ENCODE measurements at regions not wholly inside any gene's neighbourhood (a gene's known extent, or its start where the extent isn't known, plus 50 kb on each side); places are given as distances from the start of the nearest gene placed in this dataset.

DNA sequence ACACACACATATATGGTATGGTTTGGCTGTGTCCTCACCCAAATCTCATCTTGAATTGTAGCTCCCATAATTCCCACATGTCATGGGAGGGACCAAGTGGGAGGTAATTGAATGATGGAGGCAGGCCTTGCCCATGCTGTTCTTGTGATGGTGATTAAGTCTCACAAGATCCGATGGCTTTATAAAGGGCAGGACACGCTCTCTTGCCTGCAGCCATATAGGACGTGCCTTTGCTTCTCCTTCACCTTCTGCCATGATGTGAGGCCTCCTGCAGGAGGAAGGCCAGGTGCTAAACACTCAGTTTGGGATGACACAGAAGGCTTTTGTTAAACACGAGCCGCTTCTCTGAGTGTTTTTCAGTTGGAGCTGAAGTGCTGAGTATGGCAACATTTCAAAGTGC lies 205.3 kb upstream of the KLF6 start:
- Histone ChIP-seq H3K4me1 (no peaks in the 10 kb centered on the region), H3K9me3 (replicated peaks) (no peaks in the 10 kb centered on the region), H3K27me3 (no peaks in the 10 kb centered on the region), H3K4me3 (no peak overlapping the region), H3K27ac (no peak overlapping the region), H3K36me3 (no peaks in the 10 kb centered on the region)
- DNase-seq: no peak

DNA sequence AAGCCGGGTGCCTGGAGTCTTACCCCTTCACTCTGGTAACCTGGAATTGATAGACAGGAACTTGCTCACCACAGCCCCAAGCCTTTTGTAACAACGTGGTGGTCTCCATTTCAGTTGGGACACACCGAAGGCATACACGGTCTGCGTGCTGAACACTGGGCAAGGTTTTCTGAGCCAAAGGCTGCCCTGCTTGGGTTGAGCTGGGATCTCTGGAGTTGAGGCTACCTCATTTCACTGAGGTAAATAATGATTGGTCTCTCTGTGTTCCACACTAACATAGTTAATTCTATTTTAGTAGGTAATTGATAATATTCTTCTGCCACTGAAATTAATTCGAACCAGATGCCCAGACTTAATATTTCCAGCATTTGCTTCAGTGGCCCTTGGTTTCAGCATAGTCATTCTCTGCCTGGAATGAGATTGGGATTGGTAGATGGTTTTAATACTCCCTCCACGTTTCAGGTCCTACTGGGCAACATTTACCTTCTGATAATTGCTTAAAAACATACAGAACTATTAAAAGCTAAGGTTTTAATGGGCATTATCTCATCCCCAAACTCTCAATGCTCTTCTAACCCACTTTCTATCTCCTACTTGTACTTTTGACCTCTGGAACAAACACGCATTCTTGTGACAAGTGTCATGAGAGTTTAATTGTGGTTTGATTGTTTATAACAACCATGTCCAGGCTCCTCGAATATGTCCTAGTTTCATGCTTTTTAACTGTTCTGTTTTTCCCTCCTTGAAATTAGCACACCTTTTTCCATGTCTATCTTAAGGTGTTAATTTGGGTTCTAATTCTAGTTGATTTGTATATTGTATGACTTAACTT lies 202.3 kb upstream of the KLF6 start:
- no peaks in the 10 kb centered on the region for H3K36me3 ChIP-seq
- no peaks in the 10 kb centered on the region for H3K9me3 ChIP-seq (replicated peaks)
- no peak overlapping the region for H3K4me3 ChIP-seq
- no peak for DNase-seq
- H3K27me3 ChIP-seq: no peaks in the 10 kb centered on the region
- no peaks in the 10 kb centered on the region for H3K4me1 ChIP-seq
- no peak overlapping the region for H3K27ac ChIP-seq

GRCh38 chr10:3986493-3987142 lies 201.6 kb upstream of the KLF6 start:
- no peak overlapping the region for H3K27ac ChIP-seq
- H3K9me3 ChIP-seq (replicated peaks): no peaks in the 10 kb centered on the region
- no peak for DNase-seq

DNA sequence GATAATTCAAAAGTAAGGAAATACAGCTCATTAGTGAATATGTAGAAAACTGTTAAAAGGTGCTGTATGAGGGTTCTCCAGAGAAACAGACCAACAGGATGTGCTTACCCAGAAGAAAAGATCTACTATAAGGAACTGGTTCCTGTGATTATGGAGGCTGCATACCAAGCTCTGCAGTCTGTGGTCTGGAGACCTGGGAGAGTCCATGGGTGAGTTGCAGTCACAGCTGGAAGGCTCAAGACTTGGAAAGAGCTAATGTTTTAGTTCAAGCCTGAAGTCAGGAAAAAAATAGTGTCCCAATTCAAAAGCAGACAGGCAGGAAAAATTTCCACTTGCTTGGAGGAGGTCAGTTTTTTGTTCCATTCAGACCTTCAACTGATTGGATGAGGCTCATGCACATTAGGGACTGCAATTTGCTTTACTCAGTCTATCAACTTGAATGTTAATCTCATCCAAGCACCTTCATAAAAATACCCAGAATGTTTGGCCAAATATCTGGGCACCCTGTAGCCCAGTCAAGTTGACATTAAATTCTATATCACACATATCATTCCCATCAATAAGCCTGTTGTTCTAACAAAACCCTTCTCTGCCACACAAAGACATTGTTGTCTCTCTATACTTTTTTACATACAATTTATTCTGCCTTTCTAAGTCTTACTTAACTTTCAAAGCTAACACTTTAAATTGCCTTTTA lies 197.9 kb upstream of the KLF6 start:
- Histone ChIP-seq H3K9me3 (replicated peaks) (no peaks in the 10 kb centered on the region), H3K27me3 (no peaks in the 10 kb centered on the region), H3K36me3 (no peaks in the 10 kb centered on the region), H3K27ac (no peak overlapping the region), H3K4me1 (no peaks in the 10 kb centered on the region), H3K4me3 (no peak overlapping the region)
- no peak for DNase-seq

More at GRCh38 chr10:3986493-3987142, 201.6 kb upstream of the KLF6 start:
- Histone ChIP-seq H3K4me3 (no peak overlapping the region), H3K4me1 (no peaks in the 10 kb centered on the region), H3K27me3 (no peaks in the 10 kb centered on the region), H3K36me3 (no peaks in the 10 kb centered on the region)

GRCh38 chr10:3981300-3981699 lies 196.3 kb upstream of the KLF6 start:
- Histone ChIP-seq H3K27me3 (no peaks in the 10 kb centered on the region), H3K9me3 (replicated peaks) (no peaks in the 10 kb centered on the region), H3K27ac (no peak overlapping the region), H3K36me3 (no peaks in the 10 kb centered on the region), H3K4me1 (no peaks in the 10 kb centered on the region), H3K4me3 (no peak overlapping the region)
- no peak for DNase-seq

DNA sequence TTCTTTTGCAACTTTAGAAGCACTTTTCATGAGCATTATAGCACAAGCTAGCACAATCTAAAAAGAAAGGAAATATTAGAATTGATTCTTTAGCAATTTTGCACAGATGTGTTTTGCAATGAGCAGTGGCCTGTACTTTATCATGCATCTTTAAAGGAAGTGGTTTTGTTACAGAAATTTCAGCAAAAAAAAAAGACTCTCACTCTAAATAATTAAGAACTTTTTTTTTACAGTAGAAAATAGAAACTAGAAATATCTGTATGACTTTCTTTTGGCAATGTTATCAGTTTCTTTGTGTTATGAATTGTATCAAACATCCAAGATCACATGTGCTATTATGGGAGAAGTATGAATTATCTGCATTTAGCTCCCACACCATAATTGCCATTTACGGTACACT lies 195.7 kb upstream of the KLF6 start:
- Histone ChIP-seq H3K4me3 (no peak overlapping the region), H3K27me3 (no peaks in the 10 kb centered on the region), H3K4me1 (no peaks in the 10 kb centered on the region), H3K36me3 (no peaks in the 10 kb centered on the region), H3K27ac (no peak overlapping the region), H3K9me3 (replicated peaks) (no peaks in the 10 kb centered on the region)
- no peak for DNase-seq

GRCh38 chr10:3980144-3980543 lies 195.1 kb upstream of the KLF6 start:
- no peak for DNase-seq
- Histone ChIP-seq H3K27ac (no peak overlapping the region), H3K9me3 (replicated peaks) (no peaks in the 10 kb centered on the region), H3K4me3 (no peak overlapping the region), H3K4me1 (no peaks in the 10 kb centered on the region), H3K27me3 (no peaks in the 10 kb centered on the region), H3K36me3 (no peaks in the 10 kb centered on the region)

DNA sequence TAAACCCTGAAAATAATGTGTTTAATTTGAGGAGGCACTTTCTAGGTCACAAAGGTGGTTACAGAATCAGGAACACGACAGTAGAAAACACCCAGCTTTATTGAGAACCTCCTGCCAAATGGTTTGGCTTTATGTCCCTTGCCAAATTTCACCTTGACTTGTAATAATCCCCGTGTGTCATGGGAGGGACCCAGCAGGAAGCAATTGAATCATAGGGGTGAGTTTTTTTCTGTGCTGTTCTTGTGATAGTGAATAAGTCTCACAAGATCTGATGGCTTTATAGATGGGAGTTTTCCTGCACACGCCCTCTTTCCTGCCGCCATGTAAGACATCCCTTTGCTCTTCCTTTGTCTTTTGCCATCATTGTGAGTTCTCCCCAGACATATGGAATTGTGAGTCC lies 193.8 kb upstream of the KLF6 start:
- no peaks in the 10 kb centered on the region for H3K27me3 ChIP-seq
- H3K4me1 ChIP-seq: no peaks in the 10 kb centered on the region
- DNase-seq: no peak
- H3K4me3 ChIP-seq: no peak overlapping the region
- H3K36me3 ChIP-seq: no peaks in the 10 kb centered on the region
- H3K27ac ChIP-seq: no peak overlapping the region
- H3K9me3 ChIP-seq (replicated peaks): no peaks in the 10 kb centered on the region

DNA sequence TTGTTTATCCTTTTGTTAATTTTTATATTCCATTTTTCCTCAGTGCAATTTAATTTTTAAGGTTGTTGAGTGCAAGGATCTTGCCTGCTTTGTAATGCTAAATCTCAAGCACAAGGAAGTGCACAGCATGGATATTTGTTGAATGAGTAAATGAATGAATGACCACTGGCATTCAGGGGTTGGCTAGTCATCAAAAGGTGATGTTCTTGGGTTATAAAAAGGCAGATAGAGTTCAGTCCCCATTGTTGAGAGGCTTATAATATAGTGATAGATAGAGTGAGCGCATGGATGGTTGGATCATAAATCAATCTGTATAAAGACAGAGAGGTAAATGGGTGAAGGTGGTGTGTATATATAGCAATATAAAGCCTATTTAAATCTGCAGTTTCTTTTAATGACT lies 193.2 kb upstream of the KLF6 start:
- Histone ChIP-seq H3K9me3 (replicated peaks) (no peaks in the 10 kb centered on the region), H3K4me1 (no peaks in the 10 kb centered on the region), H3K4me3 (no peak overlapping the region), H3K27me3 (no peaks in the 10 kb centered on the region), H3K27ac (no peak overlapping the region), H3K36me3 (no peaks in the 10 kb centered on the region)
- DNase-seq: no peak

DNA sequence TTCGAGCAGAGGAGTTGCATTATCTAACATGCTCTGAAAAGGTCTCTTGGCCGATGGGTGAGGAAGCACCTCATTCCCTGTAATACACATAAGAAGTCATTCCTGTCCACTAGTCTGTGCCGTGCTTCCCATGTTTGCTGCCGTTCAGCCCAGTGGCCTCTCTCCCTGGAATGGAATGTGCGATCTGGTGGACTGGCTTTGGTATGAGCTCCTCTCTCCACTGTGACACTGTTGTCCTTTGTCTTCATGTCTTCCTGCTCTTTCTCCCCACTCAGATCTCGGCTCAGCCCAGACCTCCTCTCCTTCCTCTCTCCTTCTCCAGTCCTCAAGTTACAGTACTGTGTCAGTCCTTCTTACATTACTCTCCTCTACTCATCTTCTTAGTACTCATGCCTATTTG lies 192.8 kb upstream of the KLF6 start:
- Histone ChIP-seq H3K4me3 (no peak overlapping the region), H3K27ac (no peak overlapping the region), H3K36me3 (no peaks in the 10 kb centered on the region), H3K27me3 (no peaks in the 10 kb centered on the region), H3K4me1 (no peaks in the 10 kb centered on the region), H3K9me3 (replicated peaks) (no peaks in the 10 kb centered on the region)
- no peak for DNase-seq

- H3K27ac ChIP-seq: no peak overlapping the region
- no peaks in the 10 kb centered on the region for H3K4me1 ChIP-seq
- H3K36me3 ChIP-seq: no peaks in the 10 kb centered on the region
- no peaks in the 10 kb centered on the region for H3K27me3 ChIP-seq
- DNase-seq: no peak
- H3K4me3 ChIP-seq: no peak overlapping the region
- H3K9me3 ChIP-seq (replicated peaks): no peaks in the 10 kb centered on the region
Observed at GRCh38 chr10:3976718-3977117, 191.7 kb upstream of the KLF6 start.

- Histone ChIP-seq H3K27ac (no peak overlapping the region), H3K4me3 (no peak overlapping the region), H3K9me3 (replicated peaks) (no peaks in the 10 kb centered on the region), H3K36me3 (no peaks in the 10 kb centered on the region), H3K27me3 (no peaks in the 10 kb centered on the region), H3K4me1 (no peaks in the 10 kb centered on the region)
- no peak for DNase-seq
Observed at GRCh38 chr10:3976171-3976570, 191.2 kb upstream of the KLF6 start.

DNA sequence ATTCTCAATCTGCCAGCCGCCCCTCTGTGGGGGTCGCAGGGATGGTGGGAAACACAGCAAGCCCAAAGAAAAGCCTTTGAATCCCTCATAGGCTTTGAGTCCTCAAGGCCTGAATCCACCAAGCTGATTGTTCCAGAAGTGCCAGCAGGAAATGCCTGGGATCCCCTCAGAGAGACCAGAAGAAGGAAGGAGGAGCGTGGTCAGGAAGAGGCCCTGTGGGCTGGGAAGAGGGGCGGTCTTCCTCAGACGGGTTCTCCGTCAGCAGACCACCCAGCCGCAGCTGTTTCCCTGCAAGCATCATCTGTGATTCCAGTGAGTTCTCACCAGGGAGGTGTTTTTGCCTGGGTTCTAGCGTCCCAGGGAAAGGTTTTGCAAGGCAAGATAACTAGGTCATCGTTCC lies 190.0 kb upstream of the KLF6 start:
- H3K9me3 ChIP-seq (replicated peaks): no peaks in the 10 kb centered on the region

DNA sequence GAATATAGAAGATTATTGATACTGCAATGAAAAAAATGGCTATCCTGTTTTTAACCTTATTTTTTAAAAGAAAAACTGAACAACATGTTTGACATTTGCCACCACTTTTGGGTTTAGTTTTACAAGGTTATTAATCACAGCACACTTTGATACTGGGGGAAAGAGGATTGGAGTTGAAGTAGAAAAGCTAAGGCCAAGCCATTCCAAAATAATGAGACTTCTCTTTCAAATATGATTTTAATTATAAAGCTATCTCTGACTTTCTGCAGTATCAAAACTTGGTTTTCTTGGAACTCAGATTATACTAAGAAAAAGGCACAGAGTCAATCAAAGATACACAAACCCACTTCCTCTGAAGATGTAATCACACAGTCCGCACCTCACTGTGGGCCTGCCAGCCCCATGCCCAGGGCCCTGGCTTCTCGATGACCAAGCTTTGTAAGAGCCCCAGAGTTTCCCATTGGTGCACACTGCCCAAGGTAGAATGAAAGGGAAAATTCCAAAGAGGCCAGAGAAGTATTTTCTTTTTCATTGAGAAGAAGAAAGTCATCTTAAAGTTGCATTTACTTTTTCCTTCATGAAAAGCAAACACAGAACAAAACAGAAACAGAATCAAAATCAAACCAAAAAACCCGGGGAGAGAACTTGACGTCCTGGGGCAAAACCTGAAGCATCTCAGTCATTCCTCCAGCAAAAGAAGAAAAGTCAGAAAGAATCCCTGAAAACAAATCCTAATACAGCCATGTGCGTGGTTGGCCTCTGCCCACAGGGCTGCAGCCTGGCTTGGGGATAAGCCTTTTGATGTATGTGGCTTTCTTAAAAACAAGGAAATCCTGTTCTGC lies 187.7 kb upstream of the KLF6 start:
- Histone ChIP-seq H3K27ac (no peak overlapping the region), H3K36me3 (no peaks in the 10 kb centered on the region), H3K4me3 (no peak overlapping the region), H3K27me3 (no peaks in the 10 kb centered on the region), H3K9me3 (replicated peaks) (no peaks in the 10 kb centered on the region), H3K4me1 (no peaks in the 10 kb centered on the region)
- DNase-seq: peak in 1 of 2 experiments; percentile 2

More for the DNA sequence above, 190.0 kb upstream of the KLF6 start:
- H3K36me3 ChIP-seq: no peaks in the 10 kb centered on the region
- DNase-seq: peak; percentile 13 to 14
- no peaks in the 10 kb centered on the region for H3K27me3 ChIP-seq
- no peaks in the 10 kb centered on the region for H3K4me1 ChIP-seq
- no peak overlapping the region for H3K27ac ChIP-seq
- no peak overlapping the region for H3K4me3 ChIP-seq

DNA sequence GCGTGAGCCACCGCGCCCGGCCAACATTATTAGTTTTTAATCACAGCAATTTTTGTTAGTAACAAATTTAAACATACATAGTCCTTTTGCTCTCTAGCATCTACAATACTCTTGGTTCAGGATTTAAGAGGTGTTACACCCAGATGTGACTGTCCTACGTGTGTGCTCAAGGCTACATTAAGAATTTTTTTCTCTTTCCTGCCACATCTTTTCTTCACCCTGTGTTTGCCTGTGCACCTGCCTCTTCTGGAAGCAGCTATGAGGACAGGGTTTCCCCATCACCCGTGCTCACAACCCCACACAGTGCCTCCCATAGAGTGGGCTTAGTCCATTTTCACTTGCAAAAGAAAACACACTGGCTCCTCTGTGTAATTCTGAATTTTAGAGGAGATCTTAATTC lies 186.7 kb upstream of the KLF6 start:
- H3K4me1 ChIP-seq: no peaks in the 10 kb centered on the region
- no peak for DNase-seq
- no peaks in the 10 kb centered on the region for H3K9me3 ChIP-seq (replicated peaks)
- H3K36me3 ChIP-seq: no peaks in the 10 kb centered on the region
- no peak overlapping the region for H3K27ac ChIP-seq
- H3K4me3 ChIP-seq: no peak overlapping the region
- H3K27me3 ChIP-seq: no peaks in the 10 kb centered on the region
